Gastroesophageal sphincter (tissue), 4 donors: ENCODE measurements at regions not wholly inside any gene's neighbourhood (a gene's known extent, or its start where the extent isn't known, plus 50 kb on each side); places are given as distances from the start of the nearest gene placed in this dataset.

Source experiments
- ATAC-seq: fragments of 150-250 bp; one replicate; pipeline ENCODE4 v1.9.1; 2016; ENCODE audit warnings: mild to moderate bottlenecking, moderate library complexity
- H3K27ac ChIP-seq, 4 donors: fragments of 200-600 bp; sonication (generic) in 3 of 4; 1 replicate in 3 of 4; 2 replicates in 1 of 4; pipeline ENCODE4 v1.5.1; 2016 to 2019
- H3K27me3 ChIP-seq: fragments of 200-600 bp; sonication (generic); one replicate; pipeline ENCODE4 v1.5.1; 2019
- H3K36me3 ChIP-seq, 2 donors: fragments of 200-600 bp; sonication (generic); one replicate each; pipeline ENCODE4 v1.5.1; 2019; ENCODE audit warnings: control low read depth in 1 of 2
- H3K4me1 ChIP-seq, 3 donors: fragments of 200-600 bp; sonication (generic); 1 replicate in 2 of 3; 2 replicates in 1 of 3; pipeline ENCODE4 v1.5.1; 2016 to 2019; ENCODE audit warnings: control low read depth in 2 of 3
- H3K4me3 ChIP-seq, 2 donors: fragments of 200-600 bp; sonication (generic); one replicate each; pipeline ENCODE4 v1.5.1; 2019; ENCODE audit warnings: mild to moderate bottlenecking in 1 of 2, moderate library complexity in 1 of 2
- H3K9me3 ChIP-seq, 3 donors: fragments of 200-600 bp; sonication (generic); one replicate each; pipeline ENCODE4 v1.5.1; 2017 to 2019; ENCODE audit warnings: control low read depth in 2 of 3
- CTCF ChIP-seq, 4 experiments: fragments of 200-600 bp in 2 of 4; fragments of 450-650 bp in 2 of 4; sonication (generic) in 1 of 4; IDR thresholded peaks; one replicate each; pipeline ENCODE4 v1.5.1; 2017 to 2019; ENCODE audit warnings: antibody characterized with exemption in 4 of 4, mild to moderate bottlenecking in 2 of 4, moderate library complexity in 2 of 4
- EP300 ChIP-seq: sonication (generic); formaldehyde crosslinking; IDR thresholded peaks from one replicate; pipeline ENCODE4 v1.6.1; 2017; ENCODE audit warnings: antibody characterized with exemption, mild to moderate bottlenecking
- POLR2A ChIP-seq, 2 donors: fragments of 450-650 bp; IDR thresholded peaks; one replicate each; pipeline ENCODE4 v1.6.1; 2017; ENCODE audit warnings: antibody characterized with exemption in 2 of 2, mild to moderate bottlenecking in 2 of 2, moderate library complexity in 1 of 2
- POLR2AphosphoS5 ChIP-seq: sonication (generic); formaldehyde crosslinking; IDR thresholded peaks from one replicate; pipeline ENCODE4 v1.6.1; 2017; ENCODE audit warnings: antibody characterized with exemption
- WGBS, 2 donors: methylation state at CpG; one replicate each; pipeline ENCODE4 v1.1.5; 2018; ENCODE audit warnings: low coverage in 1 of 2; 5-methylcytosine and 5-hydroxymethylcytosine counted together

- Histone ChIP-seq H3K4me1 (no peaks in the 10 kb centered on the region), H3K36me3 (no peaks in the 10 kb centered on the region), H3K27me3 (no peaks in the 10 kb centered on the region), H3K4me3 (no peak overlapping the region), H3K27ac (no peak overlapping the region), H3K9me3 (no peaks in the 10 kb centered on the region)
- TF ChIP-seq POLR2A (IDR thresholded peaks at IDR 0.05) = no peak
- TF ChIP-seq EP300 = no peak
- TF ChIP-seq CTCF (IDR thresholded peaks at IDR 0.05) = no peak
- TF ChIP-seq POLR2AphosphoS5 = no peak
- ATAC-seq = no peak
- 78 to 81% methylated on average over 4 of the region's 4 CpGs for WGBS, 2 donors
These were observed 110.4 kb upstream of the CFAP20DC start for GRCh38 chr3:59160133-59160746.

GRCh38 chr3:59153648-59154047 is 103.8 kb upstream of the CFAP20DC start:
- no peaks in the 10 kb centered on the region for H3K36me3 ChIP-seq
- no peaks in the 10 kb centered on the region for H3K4me1 ChIP-seq
- peaks cover 0 to 12% (median 0%) of the 10 kb centered on the region in 3 donors for H3K9me3 ChIP-seq
- no peak overlapping the region for H3K27ac ChIP-seq
- ATAC-seq = no peak
- no peak overlapping the region for H3K4me3 ChIP-seq
- WGBS, 2 donors = 24 to 50% methylated on average over 1 of the region's 1 CpG
- TF ChIP-seq POLR2A (IDR thresholded peaks at IDR 0.05) = no peak
- no peak for TF ChIP-seq POLR2AphosphoS5
- TF ChIP-seq CTCF (IDR thresholded peaks at IDR 0.05) = no peak
- TF ChIP-seq EP300 = no peak
- no peaks in the 10 kb centered on the region for H3K27me3 ChIP-seq

- Histone ChIP-seq H3K36me3 (no peaks in the 10 kb centered on the region), H3K9me3 (peaks cover 0 to 19% (median 0%) of the 10 kb centered on the region in 3 donors), H3K4me3 (no peak overlapping the region), H3K27ac (no peak overlapping the region), H3K4me1 (no peaks in the 10 kb centered on the region), H3K27me3 (no peaks in the 10 kb centered on the region)
- TF ChIP-seq CTCF (IDR thresholded peaks at IDR 0.05) (no peak), POLR2AphosphoS5 (no peak)
- WGBS, 2 donors = 75 to 89% methylated on average over 2 of the region's 2 CpGs
- ATAC-seq = no peak
These were observed 103.1 kb upstream of the CFAP20DC start for GRCh38 chr3:59152943-59153342.

- no peaks in the 10 kb centered on the region for H3K4me1 ChIP-seq
- no peak overlapping the region for H3K27ac ChIP-seq
- no peaks in the 10 kb centered on the region for H3K27me3 ChIP-seq
- H3K9me3 ChIP-seq = peaks cover 0 to 21% (median 0%) of the 10 kb centered on the region in 3 donors
- 100% methylated on average over 1 of the region's 3 CpGs for WGBS, 2 donors
- H3K36me3 ChIP-seq = no peaks in the 10 kb centered on the region
- H3K4me3 ChIP-seq = no peak overlapping the region
- no peak for TF ChIP-seq POLR2AphosphoS5
- no peak for TF ChIP-seq CTCF (IDR thresholded peaks at IDR 0.05)
- no peak for TF ChIP-seq EP300
- TF ChIP-seq POLR2A (IDR thresholded peaks at IDR 0.05) = no peak
- ATAC-seq = no peak
These were observed 100.2 kb upstream of the CFAP20DC start for GRCh38 chr3:59150039-59150438.

- no peak overlapping the region for H3K4me3 ChIP-seq
- no peaks in the 10 kb centered on the region for H3K36me3 ChIP-seq
- no peaks in the 10 kb centered on the region for H3K27me3 ChIP-seq
- no peaks in the 10 kb centered on the region for H3K4me1 ChIP-seq
- WGBS, 2 donors = 81 to 94% methylated on average over 2 of the region's 2 CpGs
- TF ChIP-seq CTCF (IDR thresholded peaks at IDR 0.05) (no peak), POLR2A (IDR thresholded peaks at IDR 0.05) (no peak), EP300 (no peak), POLR2AphosphoS5 (no peak)
- H3K27ac ChIP-seq = no peak overlapping the region
- H3K9me3 ChIP-seq = peaks cover 0 to 21% (median 0%) of the 10 kb centered on the region in 3 donors
- no peak for ATAC-seq
These were observed 99.3 kb upstream of the CFAP20DC start for GRCh38 chr3:59149166-59149565.
